Thymus (tissue), 11 donors: ENCODE measurements at regions not wholly inside any gene's neighbourhood (a gene's known extent, or its start where the extent isn't known, plus 50 kb on each side); places are given as distances from the start of the nearest gene placed in this dataset.

Experiments
- DNase-seq, 9 donors: peaks; one replicate each; pipeline ENCODE4 v3.0.0-alpha.2; 2013; ENCODE audit warnings: low spot score in 9 of 9, low read depth in 6 of 9, missing footprints in 1 of 9
- H3K27ac ChIP-seq, 2 donors: one replicate each; pipeline ENCODE4 v1.5.1; 2013; ENCODE audit warnings: control low read depth in 1 of 2, low read depth in 1 of 2, low read length in 1 of 2, mild to moderate bottlenecking in 1 of 2, moderate library complexity in 1 of 2
- H3K27me3 ChIP-seq, 2 donors: one replicate each; pipeline ENCODE4 v1.5.1; 2013; ENCODE audit warnings: low read length in 1 of 2; ENCODE audit not compliant: control insufficient read depth in 2 of 2, insufficient read depth in 1 of 2
- H3K36me3 ChIP-seq, 2 donors: one replicate each; pipeline ENCODE4 v1.5.1; 2013; ENCODE audit warnings: low read length in 1 of 2, mild to moderate bottlenecking in 1 of 2, moderate library complexity in 1 of 2; ENCODE audit not compliant: control insufficient read depth in 2 of 2, insufficient read depth in 2 of 2
- H3K4me1 ChIP-seq, 2 donors: one replicate each; pipeline ENCODE4 v1.5.1; 2013; ENCODE audit warnings: low read length in 2 of 2; ENCODE audit not compliant: control insufficient read depth in 2 of 2, insufficient read depth in 2 of 2
- H3K4me3 ChIP-seq, 2 donors: one replicate each; pipeline ENCODE4 v1.5.1; 2013; ENCODE audit warnings: low read length in 2 of 2, control low read depth in 1 of 2, mild to moderate bottlenecking in 1 of 2
- H3K9me3 ChIP-seq, 2 donors: one replicate each; pipeline ENCODE4 v1.5.1; 2013; ENCODE audit warnings: low read length in 1 of 2, mild to moderate bottlenecking in 1 of 2; ENCODE audit not compliant: control insufficient read depth in 2 of 2, insufficient read depth in 1 of 2
- WGBS: extraction: QIAGEN DNeasy Blood & Tissue Kit; methylation state at CpG from one replicate; pipeline ENCODE4 v1.1.7; 2013; 5-methylcytosine and 5-hydroxymethylcytosine counted together
- donor health status: healthy.

DNA sequence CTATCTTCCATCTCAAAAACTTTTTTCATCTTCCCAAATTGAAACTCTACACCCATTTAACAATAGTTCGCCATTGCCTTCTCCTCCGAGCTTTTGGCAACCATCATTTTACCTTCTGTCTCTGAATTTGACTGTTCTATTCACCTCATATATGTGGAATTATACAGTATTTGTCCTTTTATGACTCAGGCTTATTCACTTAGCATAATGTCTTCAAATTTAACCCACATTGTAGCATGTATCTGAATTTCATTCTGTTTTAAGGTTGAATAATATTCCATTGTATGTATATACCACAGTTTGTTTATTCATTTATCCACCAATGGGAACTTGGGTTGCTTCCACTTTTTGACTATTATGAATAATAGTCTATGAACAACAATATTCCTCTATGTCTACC, 233.9 kb downstream of the GPD2 start:
- Histone ChIP-seq H3K27ac (no peak overlapping the region), H3K9me3 (no peaks in the 10 kb centered on the region), H3K4me3 (no peak overlapping the region), H3K27me3 (no peaks in the 10 kb centered on the region), H3K4me1 (no peaks in the 10 kb centered on the region), H3K36me3 (no peaks in the 10 kb centered on the region)
- no peak for DNase-seq
- 91% methylated on average over 2 of the region's 2 CpGs for WGBS

- DNase-seq: no peak
- 64% methylated on average over 6 of the region's 6 CpGs for WGBS
- H3K27me3 ChIP-seq: no peaks in the 10 kb centered on the region
- no peak overlapping the region for H3K4me3 ChIP-seq
- no peaks in the 10 kb centered on the region for H3K4me1 ChIP-seq
- H3K36me3 ChIP-seq: no peaks in the 10 kb centered on the region
- H3K27ac ChIP-seq: no peak overlapping the region
- no peaks in the 10 kb centered on the region for H3K9me3 ChIP-seq
Measured at GRCh38 chr2:156671706-156672361, 235.7 kb downstream of the GPD2 start.

- Histone ChIP-seq H3K36me3 (no peaks in the 10 kb centered on the region), H3K9me3 (no peaks in the 10 kb centered on the region), H3K4me3 (no peak overlapping the region), H3K27ac (no peak overlapping the region), H3K4me1 (no peaks in the 10 kb centered on the region), H3K27me3 (no peaks in the 10 kb centered on the region)
- DNase-seq: no peak
- WGBS: 93% methylated on average over 7 of the region's 7 CpGs
Measured at GRCh38 chr2:156672556-156673332, 236.6 kb downstream of the GPD2 start.

DNA sequence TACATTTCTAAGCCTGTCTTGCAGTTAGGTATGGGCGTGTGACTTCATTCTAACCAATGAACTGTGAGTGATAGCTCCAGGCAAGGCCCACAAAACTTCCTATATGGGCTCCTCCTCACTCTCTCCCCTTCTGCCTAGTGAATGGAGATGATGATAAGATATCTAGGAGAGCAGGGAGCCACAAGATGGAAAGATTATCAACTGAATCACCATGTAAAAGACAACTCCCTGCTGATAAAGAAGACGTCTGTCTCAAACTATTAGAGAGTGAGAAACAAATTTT, 237.1 kb downstream of the GPD2 start:
- 77% methylated on average over 2 of the region's 2 CpGs for whole genome bisulfite sequencing
- Histone ChIP-seq H3K4me3 (no peak overlapping the region), H3K4me1 (no peaks in the 10 kb centered on the region), H3K36me3 (no peaks in the 10 kb centered on the region), H3K9me3 (no peaks in the 10 kb centered on the region), H3K27me3 (no peaks in the 10 kb centered on the region), H3K27ac (no peak overlapping the region)
- no peak for DNase-seq

DNA sequence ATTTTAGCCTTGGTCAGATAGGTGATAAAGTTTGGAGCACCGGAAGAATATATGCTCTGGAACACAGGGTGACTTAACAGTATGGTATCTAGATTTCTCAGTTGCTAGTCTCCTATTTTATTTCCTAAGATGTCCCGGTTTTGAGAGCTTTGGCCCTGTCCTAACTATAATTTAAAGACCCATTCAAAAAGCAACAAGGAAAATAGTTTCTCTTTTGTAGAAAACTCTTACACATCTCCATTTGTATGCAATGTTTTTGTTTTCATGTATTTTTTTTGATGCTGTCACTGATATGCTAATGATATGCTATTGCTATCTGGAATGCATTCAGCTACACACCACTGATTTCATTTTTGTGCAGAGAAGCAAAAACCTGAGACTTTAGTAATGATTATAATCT, 237.8 kb downstream of the GPD2 start:
- H3K27me3 ChIP-seq: no peaks in the 10 kb centered on the region
- WGBS: 85% methylated on average over 2 of the region's 2 CpGs
- DNase-seq: no peak
- no peaks in the 10 kb centered on the region for H3K4me1 ChIP-seq
- H3K27ac ChIP-seq: no peak overlapping the region
- H3K36me3 ChIP-seq: no peaks in the 10 kb centered on the region
- H3K9me3 ChIP-seq: no peaks in the 10 kb centered on the region
- H3K4me3 ChIP-seq: no peak overlapping the region

DNA sequence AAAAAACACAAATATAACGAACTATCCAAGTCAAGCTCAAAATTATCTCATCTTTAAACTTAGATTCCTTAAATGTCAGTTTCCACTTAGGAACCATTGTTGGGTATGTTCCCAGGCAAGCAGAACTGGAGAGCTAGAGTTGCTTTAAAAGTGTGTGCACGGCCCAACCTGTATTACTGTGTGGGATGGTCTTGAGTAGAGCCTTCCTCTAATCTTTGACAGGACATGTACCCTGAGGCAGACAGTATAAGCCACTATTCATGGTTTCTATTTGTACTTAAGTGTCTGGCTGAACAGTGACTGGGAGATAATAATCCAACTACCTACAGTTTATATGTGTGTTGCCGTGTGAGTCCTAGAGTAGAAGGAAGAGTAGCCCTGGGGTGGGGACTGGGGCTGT, 239.7 kb downstream of the GPD2 start:
- no peaks in the 10 kb centered on the region for H3K4me1 ChIP-seq
- no peak overlapping the region for H3K4me3 ChIP-seq
- H3K36me3 ChIP-seq: no peaks in the 10 kb centered on the region
- H3K9me3 ChIP-seq: no peaks in the 10 kb centered on the region
- H3K27me3 ChIP-seq: no peaks in the 10 kb centered on the region
- WGBS: 86% methylated on average over 3 of the region's 3 CpGs
- no peak overlapping the region for H3K27ac ChIP-seq
- no peak for DNase-seq

- Histone ChIP-seq H3K27me3 (no peaks in the 10 kb centered on the region), H3K4me1 (no peaks in the 10 kb centered on the region), H3K4me3 (no peak overlapping the region), H3K9me3 (no peaks in the 10 kb centered on the region), H3K27ac (no peak overlapping the region), H3K36me3 (no peaks in the 10 kb centered on the region)
- WGBS: 93% methylated on average over 2 of the region's 2 CpGs
- DNase-seq: no peak
Measured at GRCh38 chr2:156679820-156680219, 243.6 kb downstream of the GPD2 start.

DNA sequence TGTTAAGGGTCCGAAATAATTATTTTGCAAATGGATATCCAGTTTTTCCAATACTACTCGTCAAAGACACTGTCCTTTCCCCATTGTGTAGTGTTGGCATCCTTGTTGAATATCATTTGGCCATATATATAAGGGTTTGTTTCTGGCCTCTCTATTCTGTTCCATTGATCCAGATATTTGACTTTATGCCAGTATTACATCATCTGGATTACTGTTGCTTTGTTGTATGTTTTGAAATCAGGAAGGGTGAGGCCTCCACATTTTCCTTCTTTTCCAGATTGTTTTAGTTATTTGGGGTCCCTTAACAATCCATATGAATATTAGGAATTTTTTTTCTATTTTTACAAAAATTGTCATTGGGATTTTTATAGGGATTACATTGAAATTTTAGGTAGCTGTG, 244.1 kb downstream of the GPD2 start:
- Histone ChIP-seq H3K9me3 (no peaks in the 10 kb centered on the region), H3K36me3 (no peaks in the 10 kb centered on the region), H3K27ac (no peak overlapping the region), H3K4me1 (no peaks in the 10 kb centered on the region), H3K4me3 (no peak overlapping the region), H3K27me3 (no peaks in the 10 kb centered on the region)
- 93% methylated on average over 2 of the region's 2 CpGs for WGBS
- no peak for DNase-seq

DNA sequence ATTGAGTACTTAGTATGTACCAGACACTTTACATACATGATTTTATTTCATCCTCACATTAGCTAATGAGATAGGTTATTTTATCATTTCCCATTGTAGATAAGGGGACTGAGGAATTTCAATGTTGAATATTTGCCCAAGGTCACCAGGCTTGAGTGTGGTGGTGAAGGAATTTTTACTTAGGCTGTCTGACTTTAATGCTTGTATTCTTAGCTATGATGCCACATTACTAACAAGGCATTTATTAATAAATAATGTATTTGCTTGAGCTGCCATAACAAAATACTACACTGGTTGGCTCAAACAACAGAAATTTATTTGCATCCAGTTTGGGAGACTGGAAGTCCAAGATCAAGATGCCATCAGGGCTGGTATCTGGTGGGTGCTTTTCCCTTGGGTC, 250.9 kb downstream of the GPD2 start:
- no peak overlapping the region for H3K27ac ChIP-seq
- no peak for DNase-seq
- no peaks in the 10 kb centered on the region for H3K4me1 ChIP-seq
- no peak overlapping the region for H3K4me3 ChIP-seq
- no peaks in the 10 kb centered on the region for H3K9me3 ChIP-seq
- H3K36me3 ChIP-seq: no peaks in the 10 kb centered on the region
- no peaks in the 10 kb centered on the region for H3K27me3 ChIP-seq
